ENCODE measurements at regions not wholly inside any gene's neighbourhood (a gene's known extent, or its start where the extent isn't known, plus 50 kb on each side); places are given as distances from the start of the nearest gene placed in this dataset.
"Not testable (repeated sequence)": the region's sequence is repeated elsewhere in the genome, so short reads cannot be mapped to it uniquely, and the experiment has no call there.

- no peak overlapping the region for H3K27ac Mint-ChIP-seq
- no peak overlapping the region for H3K4me3 Mint-ChIP-seq
- H3K9me3 Mint-ChIP-seq: peaks cover 3% of the 10 kb centered on the region
- H3K36me3 Mint-ChIP-seq (ENCODE audit: low read depth): peaks cover 5% of the 10 kb centered on the region
- DNase-seq: no peak
- peaks cover 29% of the 10 kb centered on the region for H3K4me1 Mint-ChIP-seq (ENCODE audit: low read depth)
- no peaks in the 10 kb centered on the region for H3K27me3 Mint-ChIP-seq
These were observed 132.5 kb downstream of the BACH1 start for GRCh38 chr21:29431178-29431577.

GRCh38 chr21:29431680-29432079 lies 133.0 kb downstream of the BACH1 start:
- H3K27ac Mint-ChIP-seq: no peak overlapping the region
- peaks cover 34% of the 10 kb centered on the region for H3K4me1 Mint-ChIP-seq (ENCODE audit: low read depth)
- no peak for DNase-seq
- H3K4me3 Mint-ChIP-seq: no peak overlapping the region
- no peaks in the 10 kb centered on the region for H3K27me3 Mint-ChIP-seq
- H3K9me3 Mint-ChIP-seq: peaks cover 3% of the 10 kb centered on the region
- H3K36me3 Mint-ChIP-seq (ENCODE audit: low read depth): peaks cover 10% of the 10 kb centered on the region

- Mint-ChIP-seq H3K4me1 (ENCODE audit: low read depth) (peaks cover 45% of the 10 kb centered on the region), H3K36me3 (ENCODE audit: low read depth) (peaks cover 13% of the 10 kb centered on the region), H3K27ac (peak overlapping the region; percentile 77), H3K4me3 (no peak overlapping the region), H3K9me3 (peaks cover 3% of the 10 kb centered on the region), H3K27me3 (no peaks in the 10 kb centered on the region)
- no peak for DNase-seq
These were observed 134.8 kb downstream of the BACH1 start for GRCh38 chr21:29433366-29434059.

- Mint-ChIP-seq H3K27ac (peak overlapping the region; percentile 77), H3K9me3 (peaks cover 3% of the 10 kb centered on the region), H3K36me3 (ENCODE audit: low read depth) (peaks cover 13% of the 10 kb centered on the region), H3K27me3 (no peaks in the 10 kb centered on the region), H3K4me3 (peak overlapping the region; percentile 62), H3K4me1 (ENCODE audit: low read depth) (peaks cover 45% of the 10 kb centered on the region)
- DNase-seq: no peak
These were observed 135.4 kb downstream of the BACH1 start for GRCh38 chr21:29434081-29434480.

- H3K4me3 Mint-ChIP-seq: peak overlapping the region; percentile 62
These were observed 136.3 kb downstream of the BACH1 start for GRCh38 chr21:29434982-29435381.

GRCh38 chr21:29436143-29436542 lies 137.4 kb downstream of the BACH1 start:
- H3K9me3 Mint-ChIP-seq: peaks cover 3% of the 10 kb centered on the region
- peak overlapping the region; percentile 88 for H3K27ac Mint-ChIP-seq
- peaks cover 13% of the 10 kb centered on the region for H3K36me3 Mint-ChIP-seq (ENCODE audit: low read depth)
- peak overlapping the region; percentile 54 for H3K4me3 Mint-ChIP-seq
- no peaks in the 10 kb centered on the region for H3K27me3 Mint-ChIP-seq
- peak; percentile 44 for DNase-seq
- H3K4me1 Mint-ChIP-seq (ENCODE audit: low read depth): peaks cover 48% of the 10 kb centered on the region

More at GRCh38 chr21:29434982-29435381, 136.3 kb downstream of the BACH1 start:
- not testable (repeated sequence) for H3K27me3 Mint-ChIP-seq, H3K9me3 Mint-ChIP-seq, DNase-seq
- Mint-ChIP-seq H3K4me1 (ENCODE audit: low read depth) (peaks cover 45% of the 10 kb centered on the region), H3K27ac (peak overlapping the region; percentile 77), H3K36me3 (ENCODE audit: low read depth) (peaks cover 13% of the 10 kb centered on the region)

- Mint-ChIP-seq H3K4me3 (peak overlapping the region; percentile 54), H3K27ac (peak overlapping the region; percentile 88), H3K4me1 (ENCODE audit: low read depth) (peaks cover 53% of the 10 kb centered on the region)
These were observed 137.9 kb downstream of the BACH1 start for GRCh38 chr21:29436650-29437049.

GRCh38 chr21:29441651-29442050 lies 142.9 kb downstream of the BACH1 start:
- H3K9me3 Mint-ChIP-seq: no peaks in the 10 kb centered on the region
- H3K4me1 Mint-ChIP-seq (ENCODE audit: low read depth): peaks cover 34% of the 10 kb centered on the region
- no peak overlapping the region for H3K4me3 Mint-ChIP-seq
- DNase-seq: no peak
- H3K36me3 Mint-ChIP-seq (ENCODE audit: low read depth): peaks cover 5% of the 10 kb centered on the region
- H3K27ac Mint-ChIP-seq: no peak overlapping the region
- H3K27me3 Mint-ChIP-seq: no peaks in the 10 kb centered on the region

More at GRCh38 chr21:29436650-29437049, 137.9 kb downstream of the BACH1 start:
- Mint-ChIP-seq H3K36me3 (ENCODE audit: low read depth) (peaks cover 13% of the 10 kb centered on the region), H3K27me3 (no peaks in the 10 kb centered on the region), H3K9me3 (peaks cover 3% of the 10 kb centered on the region)
- DNase-seq: no peak

- H3K36me3 Mint-ChIP-seq (ENCODE audit: low read depth): peaks cover 9% of the 10 kb centered on the region
- H3K9me3 Mint-ChIP-seq: peaks cover 5% of the 10 kb centered on the region
- H3K27me3 Mint-ChIP-seq: no peaks in the 10 kb centered on the region
- no peak overlapping the region for H3K4me3 Mint-ChIP-seq
- peaks cover 27% of the 10 kb centered on the region for H3K4me1 Mint-ChIP-seq (ENCODE audit: low read depth)
- H3K27ac Mint-ChIP-seq: no peak overlapping the region
- DNase-seq: no peak
These were observed 144.8 kb downstream of the BACH1 start for GRCh38 chr21:29443411-29444010.

- Mint-ChIP-seq H3K4me3 (no peak overlapping the region), H3K27ac (peak overlapping the region; percentile 94), H3K4me1 (ENCODE audit: low read depth) (peaks cover 23% of the 10 kb centered on the region), H3K36me3 (ENCODE audit: low read depth) (peaks cover 18% of the 10 kb centered on the region), H3K27me3 (no peaks in the 10 kb centered on the region), H3K9me3 (peaks cover 6% of the 10 kb centered on the region)
- DNase-seq: no peak
These were observed 150.0 kb downstream of the BACH1 start for GRCh38 chr21:29448766-29449165.

- H3K4me1 Mint-ChIP-seq (ENCODE audit: low read depth): peaks cover 21% of the 10 kb centered on the region
These were observed 150.7 kb downstream of the BACH1 start for GRCh38 chr21:29449306-29449950.

GRCh38 chr21:29450058-29450457 lies 151.3 kb downstream of the BACH1 start:
- Mint-ChIP-seq H3K4me1 (ENCODE audit: low read depth) (peaks cover 20% of the 10 kb centered on the region), H3K9me3 (peaks cover 6% of the 10 kb centered on the region), H3K36me3 (ENCODE audit: low read depth) (peaks cover 22% of the 10 kb centered on the region), H3K27ac (peak overlapping the region; percentile 94), H3K27me3 (no peaks in the 10 kb centered on the region), H3K4me3 (peak overlapping the region; percentile 34)
- DNase-seq: no peak

More at GRCh38 chr21:29449306-29449950, 150.7 kb downstream of the BACH1 start:
- no peaks in the 10 kb centered on the region for H3K27me3 Mint-ChIP-seq
- H3K27ac Mint-ChIP-seq: peak overlapping the region; percentile 94
- no peak for DNase-seq
- peaks cover 6% of the 10 kb centered on the region for H3K9me3 Mint-ChIP-seq
- peaks cover 20% of the 10 kb centered on the region for H3K36me3 Mint-ChIP-seq (ENCODE audit: low read depth)
- H3K4me3 Mint-ChIP-seq: peak overlapping the region; percentile 57

GRCh38 chr21:29453511-29453910 lies 154.8 kb downstream of the BACH1 start:
- Mint-ChIP-seq H3K36me3 (ENCODE audit: low read depth) (peaks cover 17% of the 10 kb centered on the region), H3K27ac (no peak overlapping the region), H3K27me3 (no peaks in the 10 kb centered on the region), H3K9me3 (peaks cover under 1% of the 10 kb centered on the region), H3K4me3 (no peak overlapping the region), H3K4me1 (ENCODE audit: low read depth) (peaks cover 16% of the 10 kb centered on the region)
- DNase-seq: no peak

GRCh38 chr21:29454179-29454578 lies 155.5 kb downstream of the BACH1 start:
- peaks cover 11% of the 10 kb centered on the region for H3K4me1 Mint-ChIP-seq (ENCODE audit: low read depth)
- no peaks in the 10 kb centered on the region for H3K27me3 Mint-ChIP-seq
- H3K27ac Mint-ChIP-seq: no peak overlapping the region
- no peak overlapping the region for H3K4me3 Mint-ChIP-seq
- no peaks in the 10 kb centered on the region for H3K9me3 Mint-ChIP-seq
- H3K36me3 Mint-ChIP-seq (ENCODE audit: low read depth): peaks cover 19% of the 10 kb centered on the region
- DNase-seq: no peak

GRCh38 chr21:29462479-29462878 lies 163.8 kb downstream of the BACH1 start:
- H3K27me3 Mint-ChIP-seq: no peaks in the 10 kb centered on the region
- H3K4me3 Mint-ChIP-seq: no peak overlapping the region
- no peak overlapping the region for H3K27ac Mint-ChIP-seq
- H3K36me3 Mint-ChIP-seq (ENCODE audit: low read depth): peaks cover 43% of the 10 kb centered on the region
- no peaks in the 10 kb centered on the region for H3K4me1 Mint-ChIP-seq (ENCODE audit: low read depth)
- H3K9me3 Mint-ChIP-seq: no peaks in the 10 kb centered on the region
- no peak for DNase-seq
